Tibial nerve (tissue), 4 donors: ENCODE measurements at regions not wholly inside any gene's neighbourhood (a gene's known extent, or its start where the extent isn't known, plus 50 kb on each side); places are given as distances from the start of the nearest gene placed in this dataset.

ENCODE experiments used
- DNase-seq, 2 donors: peaks; one replicate each; pipeline ENCODE4 v3.0.0-alpha.2; 2019; ENCODE audit warnings: low spot score in 2 of 2
- H3K27ac ChIP-seq, 4 donors: fragments of 200-600 bp; sonication (generic) in 3 of 4; one replicate each; pipeline ENCODE4 v1.5.1; 2017 to 2019; ENCODE audit warnings: mild to moderate bottlenecking in 1 of 4
- H3K27me3 ChIP-seq, 2 donors: fragments of 200-600 bp; sonication (generic) in 1 of 2; one replicate each; pipeline versions ENCODE4 v1.5.1 to v1.6.0; 2017 to 2019
- H3K36me3 ChIP-seq, 3 donors: fragments of 200-600 bp; sonication (generic); one replicate each; pipeline ENCODE4 v1.5.1; 2018 to 2019
- H3K4me1 ChIP-seq, 4 donors: fragments of 200-600 bp; sonication (generic) in 3 of 4; one replicate each; pipeline ENCODE4 v1.5.1; 2017 to 2019
- H3K4me3 ChIP-seq, 4 donors: fragments of 200-600 bp; sonication (generic) in 3 of 4; one replicate each; pipeline ENCODE4 v1.5.1; 2017 to 2019; ENCODE audit warnings: mild to moderate bottlenecking in 1 of 4, moderate library complexity in 1 of 4
- H3K9me3 ChIP-seq, 4 donors: fragments of 200-600 bp; sonication (generic) in 3 of 4; one replicate each; pipeline ENCODE4 v1.5.1; 2017 to 2019
- EP300 ChIP-seq, 2 donors: sonication (generic); formaldehyde crosslinking; IDR thresholded peaks; one replicate each; pipeline ENCODE4 v1.6.1; 2017; ENCODE audit warnings: antibody characterized with exemption in 2 of 2, mild to moderate bottlenecking in 1 of 2
- POLR2A ChIP-seq, 2 donors: fragments of 450-650 bp; IDR thresholded peaks; one replicate each; pipeline ENCODE4 v1.6.1; 2017; ENCODE audit warnings: antibody characterized with exemption in 2 of 2, mild to moderate bottlenecking in 2 of 2, moderate library complexity in 2 of 2
- WGBS, 2 donors: methylation state at CpG; one replicate each; pipeline ENCODE4 v1.1.5; 2018; 5-methylcytosine and 5-hydroxymethylcytosine counted together
- TF ChIP-seq, protein P1 (sequence below), 5 experiments: fragments of 200-600 bp in 3 of 5; fragments of 450-650 bp in 2 of 5; sonication (generic) in 3 of 5; IDR thresholded peaks; one replicate each; pipeline ENCODE4 v1.5.1; 2016 to 2019; ENCODE audit warnings: antibody characterized with exemption in 5 of 5, mild to moderate bottlenecking in 3 of 5, moderate library complexity in 2 of 5

DNA sequence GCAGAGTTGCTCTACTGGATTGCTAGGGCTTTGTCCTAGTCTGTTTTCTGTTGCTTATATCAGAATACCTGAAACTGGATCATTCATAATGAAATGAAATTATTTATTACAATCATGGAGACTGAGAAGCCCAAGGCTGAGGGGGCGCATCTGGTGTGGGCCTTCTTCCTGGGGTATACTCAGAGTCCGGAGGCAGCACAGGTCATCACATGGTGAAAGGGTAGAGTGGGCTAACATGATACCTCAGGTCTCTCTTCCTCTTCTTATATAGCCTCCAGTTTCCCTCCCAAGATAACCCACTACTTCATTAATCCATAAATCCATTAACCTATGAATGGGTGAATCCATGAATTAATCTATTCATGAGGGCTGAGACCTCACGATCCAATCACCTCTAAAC lies 667.6 kb upstream of the NCAM2 start:
- Histone ChIP-seq H3K9me3 (peaks cover 0 to 3% (median 0%) of the 10 kb centered on the region in 4 donors), H3K4me1 (no peaks in the 10 kb centered on the region), H3K27ac (no peak overlapping the region), H3K36me3 (no peaks in the 10 kb centered on the region), H3K27me3 (no peaks in the 10 kb centered on the region), H3K4me3 (no peak overlapping the region)
- DNase-seq: no peak
- TF ChIP-seq POLR2A (IDR thresholded peaks at IDR 0.05) (no peak), EP300 (IDR thresholded peaks at IDR 0.05) (no peak)
- TF ChIP-seq, protein P1, sequence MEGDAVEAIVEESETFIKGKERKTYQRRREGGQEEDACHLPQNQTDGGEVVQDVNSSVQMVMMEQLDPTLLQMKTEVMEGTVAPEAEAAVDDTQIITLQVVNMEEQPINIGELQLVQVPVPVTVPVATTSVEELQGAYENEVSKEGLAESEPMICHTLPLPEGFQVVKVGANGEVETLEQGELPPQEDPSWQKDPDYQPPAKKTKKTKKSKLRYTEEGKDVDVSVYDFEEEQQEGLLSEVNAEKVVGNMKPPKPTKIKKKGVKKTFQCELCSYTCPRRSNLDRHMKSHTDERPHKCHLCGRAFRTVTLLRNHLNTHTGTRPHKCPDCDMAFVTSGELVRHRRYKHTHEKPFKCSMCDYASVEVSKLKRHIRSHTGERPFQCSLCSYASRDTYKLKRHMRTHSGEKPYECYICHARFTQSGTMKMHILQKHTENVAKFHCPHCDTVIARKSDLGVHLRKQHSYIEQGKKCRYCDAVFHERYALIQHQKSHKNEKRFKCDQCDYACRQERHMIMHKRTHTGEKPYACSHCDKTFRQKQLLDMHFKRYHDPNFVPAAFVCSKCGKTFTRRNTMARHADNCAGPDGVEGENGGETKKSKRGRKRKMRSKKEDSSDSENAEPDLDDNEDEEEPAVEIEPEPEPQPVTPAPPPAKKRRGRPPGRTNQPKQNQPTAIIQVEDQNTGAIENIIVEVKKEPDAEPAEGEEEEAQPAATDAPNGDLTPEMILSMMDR (IDR thresholded peaks at IDR 0.05): no peak
- 97 to 98% methylated on average over 3 of the region's 3 CpGs for WGBS, 2 donors

DNA sequence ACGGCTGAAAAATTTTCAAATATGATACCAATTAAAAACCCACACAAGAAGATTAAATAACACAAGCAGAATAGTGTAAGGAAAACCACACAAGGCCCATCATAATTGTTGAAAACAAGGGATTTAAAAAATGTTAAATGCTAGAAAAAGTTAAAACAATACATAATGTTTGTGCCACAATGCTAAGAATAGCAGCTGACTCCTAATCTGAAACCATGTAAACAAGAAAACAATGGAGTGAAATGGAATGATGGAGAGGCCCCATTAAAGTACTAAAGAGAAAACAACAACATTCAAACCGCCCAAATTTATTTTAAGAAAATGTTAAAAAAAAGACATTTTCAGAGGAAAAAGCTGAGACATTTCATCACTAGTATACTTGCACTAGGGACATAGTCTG lies 663.6 kb upstream of the NCAM2 start:
- H3K4me1 ChIP-seq: no peaks in the 10 kb centered on the region
- peaks cover 0 to 3% (median 0%) of the 10 kb centered on the region in 4 donors for H3K9me3 ChIP-seq
- TF ChIP-seq, protein P1 (IDR thresholded peaks at IDR 0.05): no peak
- TF ChIP-seq POLR2A (IDR thresholded peaks at IDR 0.05) (no peak), EP300 (IDR thresholded peaks at IDR 0.05) (no peak)
- no peaks in the 10 kb centered on the region for H3K27me3 ChIP-seq
- no peak for DNase-seq
- no peak overlapping the region for H3K4me3 ChIP-seq
- no peak overlapping the region for H3K27ac ChIP-seq
- WGBS, 2 donors: 89% methylated on average over 2 of the region's 2 CpGs
- H3K36me3 ChIP-seq: no peaks in the 10 kb centered on the region

DNA sequence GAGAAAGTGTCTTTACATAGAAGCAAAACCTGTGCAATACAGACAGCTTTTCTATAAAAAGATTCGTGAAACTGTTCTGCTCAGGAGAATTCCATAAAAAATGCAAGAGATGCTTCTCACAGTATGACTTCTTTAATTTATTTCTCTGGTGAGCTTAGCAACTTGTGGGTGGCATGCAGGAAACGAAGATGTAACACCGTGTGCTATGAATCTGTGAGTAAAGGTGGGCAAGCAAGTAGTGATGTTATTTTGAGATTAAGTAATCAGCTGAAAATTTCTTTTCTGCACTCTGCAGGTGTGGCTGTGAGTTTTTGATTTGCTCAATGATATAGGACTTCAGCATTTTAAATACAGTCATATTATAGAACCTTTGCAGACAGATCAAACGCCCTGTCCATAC lies 656.8 kb upstream of the NCAM2 start:
- no peaks in the 10 kb centered on the region for H3K36me3 ChIP-seq
- TF ChIP-seq POLR2A (IDR thresholded peaks at IDR 0.05): no peak
- no peak for TF ChIP-seq EP300 (IDR thresholded peaks at IDR 0.05)
- TF ChIP-seq, protein P1 (IDR thresholded peaks at IDR 0.05): no peak
- no peak for DNase-seq
- no peaks in the 10 kb centered on the region for H3K4me1 ChIP-seq
- 80 to 84% methylated on average over 4 of the region's 4 CpGs for WGBS, 2 donors
- H3K27me3 ChIP-seq: no peaks in the 10 kb centered on the region
- H3K4me3 ChIP-seq: no peak overlapping the region
- H3K9me3 ChIP-seq: no peaks in the 10 kb centered on the region
- no peak overlapping the region for H3K27ac ChIP-seq

DNA sequence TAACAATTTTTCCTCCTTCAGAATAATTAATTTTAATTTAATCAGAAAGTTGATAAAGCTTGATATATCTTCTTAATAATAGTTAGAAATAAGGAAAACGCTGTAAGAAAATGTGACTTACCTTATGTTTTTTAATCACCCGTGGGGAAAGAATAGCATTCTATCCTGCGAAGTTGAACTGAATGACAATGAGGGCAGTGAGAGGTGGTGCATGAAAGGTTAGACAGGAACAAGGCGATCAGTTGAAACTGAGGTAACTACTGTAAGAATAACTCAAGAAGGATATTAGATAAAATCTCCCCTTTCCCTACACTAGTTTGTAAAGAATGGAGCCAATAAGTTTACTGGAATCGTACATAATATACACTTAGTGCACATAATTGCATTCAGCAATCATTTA lies 655.0 kb upstream of the NCAM2 start:
- H3K36me3 ChIP-seq: no peaks in the 10 kb centered on the region
- H3K9me3 ChIP-seq: no peaks in the 10 kb centered on the region
- H3K4me1 ChIP-seq: no peaks in the 10 kb centered on the region
- DNase-seq: no peak
- TF ChIP-seq, protein P1 (IDR thresholded peaks at IDR 0.05): no peak
- TF ChIP-seq EP300 (IDR thresholded peaks at IDR 0.05) (no peak), POLR2A (IDR thresholded peaks at IDR 0.05) (no peak)
- whole genome bisulfite sequencing, 2 donors: 88 to 96% methylated on average over 5 of the region's 5 CpGs
- H3K4me3 ChIP-seq: no peak overlapping the region
- H3K27me3 ChIP-seq: no peaks in the 10 kb centered on the region
- no peak overlapping the region for H3K27ac ChIP-seq

DNA sequence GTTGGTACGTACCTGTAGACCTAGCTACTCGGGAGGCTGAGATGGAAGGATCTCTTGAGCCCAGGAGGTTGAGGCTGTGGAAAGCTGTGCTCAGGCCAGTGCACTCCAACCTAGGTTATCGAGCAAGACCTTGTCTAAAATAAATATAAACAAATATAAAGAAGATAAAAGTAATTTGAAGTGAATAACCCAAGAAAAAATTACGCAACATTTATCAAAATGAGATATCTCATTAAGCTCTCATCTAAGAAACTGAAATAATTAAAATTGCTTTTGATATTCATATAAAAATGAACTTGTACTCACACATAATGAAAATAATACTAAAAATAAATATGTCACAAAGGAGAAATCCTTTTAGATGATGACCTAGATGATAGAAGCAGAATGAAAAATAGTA lies 647.1 kb upstream of the NCAM2 start:
- TF ChIP-seq, protein P1 (IDR thresholded peaks at IDR 0.05): no peak
- no peak for TF ChIP-seq EP300 (IDR thresholded peaks at IDR 0.05)
- Histone ChIP-seq H3K27ac (no peak overlapping the region), H3K9me3 (no peaks in the 10 kb centered on the region), H3K4me3 (no peak overlapping the region), H3K36me3 (no peaks in the 10 kb centered on the region), H3K27me3 (no peaks in the 10 kb centered on the region), H3K4me1 (no peaks in the 10 kb centered on the region)
- no peak for DNase-seq
- 60 to 65% methylated on average over 4 of the region's 4 CpGs for WGBS, 2 donors
